ENCODE measurements at regions not wholly inside any gene's neighbourhood (a gene's known extent, or its start where the extent isn't known, plus 50 kb on each side); places are given as distances from the start of the nearest gene placed in this dataset.

- Histone ChIP-seq H4K8ac (ENCODE audit: low read length) (no peak overlapping the region), H3K4ac (ENCODE audit: low read depth in 1 of 2, low read length in 2 of 2) (no peak overlapping the region), H2BK15ac (ENCODE audit: low read depth, poor library complexity, severe bottlenecking) (no peak overlapping the region), H3K79me1 (replicated peaks; ENCODE audit: low read length, poor library complexity, severe bottlenecking) (no peaks in the 10 kb centered on the region), H2AK5ac (ENCODE audit: low read length, severe bottlenecking) (no peak overlapping the region), H3K9ac (ENCODE audit: low read length) (no peak overlapping the region), H3K23ac (ENCODE audit: low read length in 2 of 2) (no peak overlapping the region), H3K4me1 (ENCODE audit: control insufficient read depth, insufficient read depth, low read depth, low read length) (peaks cover 4% of the 10 kb centered on the region), H2BK12ac (ENCODE audit: low read length in 2 of 2) (no peak overlapping the region), H3K36me3 (ENCODE audit: control insufficient read depth in 1 of 2, insufficient read depth in 2 of 2, low read depth in 1 of 2, low read length in 2 of 2) (no peaks in the 10 kb centered on the region), H2BK120ac (ENCODE audit: low read depth, low read length) (no peak overlapping the region), H2BK5ac (ENCODE audit: low read depth, low read length, poor library complexity, severe bottlenecking) (no peak overlapping the region), H3K18ac (ENCODE audit: low read depth in 1 of 2, low read length in 2 of 2) (no peak overlapping the region), H2AFZ (ENCODE audit: low read depth, low read length) (no peak overlapping the region), H3K4me3 (ENCODE audit: insufficient read depth in 1 of 2, low read depth in 1 of 2, low read length in 2 of 2) (no peak overlapping the region), H3K9me3 (ENCODE audit: control insufficient read depth, low read length) (peaks cover 6% of the 10 kb centered on the region), H3K4me2 (ENCODE audit: low read length, poor library complexity, severe bottlenecking) (no peak overlapping the region), H3K27me3 (ENCODE audit: control insufficient read depth in 1 of 2, insufficient read depth in 1 of 2, low read length in 2 of 2) (no peaks in the 10 kb centered on the region), H3K14ac (ENCODE audit: low read length in 2 of 2) (no peak overlapping the region), H4K91ac (ENCODE audit: low read length) (no peak overlapping the region), H3K27ac (ENCODE audit: low read length, poor library complexity, severe bottlenecking) (no peak overlapping the region)
- 78% methylated on average over 3 of the region's 3 CpGs for WGBS
- DNase-seq = no peak
Measured at GRCh38 chr16:80065541-80065940, 465.0 kb upstream of the MAF start.

- Histone ChIP-seq H2AFZ (ENCODE audit: low read depth, low read length) (no peak overlapping the region), H3K14ac (ENCODE audit: low read length in 2 of 2) (no peak overlapping the region), H3K9ac (ENCODE audit: low read length) (no peak overlapping the region), H2AK5ac (ENCODE audit: low read length, severe bottlenecking) (no peak overlapping the region), H3K27me3 (ENCODE audit: control insufficient read depth in 1 of 2, insufficient read depth in 1 of 2, low read length in 2 of 2) (no peaks in the 10 kb centered on the region), H3K4ac (ENCODE audit: low read depth in 1 of 2, low read length in 2 of 2) (no peak overlapping the region), H3K4me3 (ENCODE audit: insufficient read depth in 1 of 2, low read depth in 1 of 2, low read length in 2 of 2) (no peak overlapping the region), H2BK120ac (ENCODE audit: low read depth, low read length) (no peak overlapping the region), H3K27ac (ENCODE audit: low read length, poor library complexity, severe bottlenecking) (no peak overlapping the region), H3K4me1 (ENCODE audit: control insufficient read depth, insufficient read depth, low read depth, low read length) (peaks cover 4% of the 10 kb centered on the region), H3K23ac (ENCODE audit: low read length in 2 of 2) (no peak overlapping the region), H2BK15ac (ENCODE audit: low read depth, poor library complexity, severe bottlenecking) (no peak overlapping the region), H3K4me2 (ENCODE audit: low read length, poor library complexity, severe bottlenecking) (no peak overlapping the region), H2BK12ac (ENCODE audit: low read length in 2 of 2) (no peak overlapping the region), H2BK5ac (ENCODE audit: low read depth, low read length, poor library complexity, severe bottlenecking) (no peak overlapping the region), H4K91ac (ENCODE audit: low read length) (no peak overlapping the region), H3K79me1 (replicated peaks; ENCODE audit: low read length, poor library complexity, severe bottlenecking) (no peaks in the 10 kb centered on the region), H3K9me3 (ENCODE audit: control insufficient read depth, low read length) (no peaks in the 10 kb centered on the region), H4K8ac (ENCODE audit: low read length) (no peak overlapping the region), H3K18ac (ENCODE audit: low read depth in 1 of 2, low read length in 2 of 2) (no peak overlapping the region), H3K36me3 (ENCODE audit: control insufficient read depth in 1 of 2, insufficient read depth in 2 of 2, low read depth in 1 of 2, low read length in 2 of 2) (no peaks in the 10 kb centered on the region)
- WGBS = 81% methylated on average over 4 of the region's 4 CpGs
- no peak for DNase-seq
Measured at GRCh38 chr16:80063713-80064069, 463.2 kb upstream of the MAF start.

GRCh38 chr16:80063031-80063712, 462.6 kb upstream of the MAF start:
- H3K18ac ChIP-seq (ENCODE audit: low read depth in 1 of 2, low read length in 2 of 2) = no peak overlapping the region
- no peak overlapping the region for H4K8ac ChIP-seq (ENCODE audit: low read length)
- 76% methylated on average over 6 of the region's 7 CpGs for WGBS
- no peak overlapping the region for H3K4me3 ChIP-seq (ENCODE audit: insufficient read depth in 1 of 2, low read depth in 1 of 2, low read length in 2 of 2)
- no peaks in the 10 kb centered on the region for H3K9me3 ChIP-seq (ENCODE audit: control insufficient read depth, low read length)
- H3K27ac ChIP-seq (ENCODE audit: low read length, poor library complexity, severe bottlenecking) = no peak overlapping the region
- no peak overlapping the region for H3K4ac ChIP-seq (ENCODE audit: low read depth in 1 of 2, low read length in 2 of 2)
- H3K4me2 ChIP-seq (ENCODE audit: low read length, poor library complexity, severe bottlenecking) = no peak overlapping the region
- H3K27me3 ChIP-seq (ENCODE audit: control insufficient read depth in 1 of 2, insufficient read depth in 1 of 2, low read length in 2 of 2) = no peaks in the 10 kb centered on the region
- H2AK5ac ChIP-seq (ENCODE audit: low read length, severe bottlenecking) = no peak overlapping the region
- H3K79me1 ChIP-seq (replicated peaks; ENCODE audit: low read length, poor library complexity, severe bottlenecking) = no peaks in the 10 kb centered on the region
- no peaks in the 10 kb centered on the region for H3K36me3 ChIP-seq (ENCODE audit: control insufficient read depth in 1 of 2, insufficient read depth in 2 of 2, low read depth in 1 of 2, low read length in 2 of 2)
- H3K23ac ChIP-seq (ENCODE audit: low read length in 2 of 2) = no peak overlapping the region
- no peak overlapping the region for H4K91ac ChIP-seq (ENCODE audit: low read length)
- no peak overlapping the region for H2BK5ac ChIP-seq (ENCODE audit: low read depth, low read length, poor library complexity, severe bottlenecking)
- no peak overlapping the region for H3K9ac ChIP-seq (ENCODE audit: low read length)
- H3K4me1 ChIP-seq (ENCODE audit: control insufficient read depth, insufficient read depth, low read depth, low read length) = peaks cover 4% of the 10 kb centered on the region
- no peak overlapping the region for H2AFZ ChIP-seq (ENCODE audit: low read depth, low read length)
- no peak overlapping the region for H3K14ac ChIP-seq (ENCODE audit: low read length in 2 of 2)
- no peak for DNase-seq
- H2BK120ac ChIP-seq (ENCODE audit: low read depth, low read length) = no peak overlapping the region
- H2BK12ac ChIP-seq (ENCODE audit: low read length in 2 of 2) = no peak overlapping the region
- H2BK15ac ChIP-seq (ENCODE audit: low read depth, poor library complexity, severe bottlenecking) = no peak overlapping the region

GRCh38 chr16:80062361-80063030, 462.0 kb upstream of the MAF start:
- no peak overlapping the region for H2BK5ac ChIP-seq (ENCODE audit: low read depth, low read length, poor library complexity, severe bottlenecking)
- H2BK120ac ChIP-seq (ENCODE audit: low read depth, low read length) = no peak overlapping the region
- no peaks in the 10 kb centered on the region for H3K79me1 ChIP-seq (replicated peaks; ENCODE audit: low read length, poor library complexity, severe bottlenecking)
- H2AFZ ChIP-seq (ENCODE audit: low read depth, low read length) = no peak overlapping the region
- H3K4me2 ChIP-seq (ENCODE audit: low read length, poor library complexity, severe bottlenecking) = no peak overlapping the region
- H2AK5ac ChIP-seq (ENCODE audit: low read length, severe bottlenecking) = no peak overlapping the region
- H3K4me1 ChIP-seq (ENCODE audit: control insufficient read depth, insufficient read depth, low read depth, low read length) = peaks cover 4% of the 10 kb centered on the region
- no peak overlapping the region for H3K4ac ChIP-seq (ENCODE audit: low read depth in 1 of 2, low read length in 2 of 2)
- no peaks in the 10 kb centered on the region for H3K36me3 ChIP-seq (ENCODE audit: control insufficient read depth in 1 of 2, insufficient read depth in 2 of 2, low read depth in 1 of 2, low read length in 2 of 2)
- H3K23ac ChIP-seq (ENCODE audit: low read length in 2 of 2) = no peak overlapping the region
- H3K4me3 ChIP-seq (ENCODE audit: insufficient read depth in 1 of 2, low read depth in 1 of 2, low read length in 2 of 2) = no peak overlapping the region
- WGBS = 84% methylated on average over 12 of the region's 12 CpGs
- H2BK15ac ChIP-seq (ENCODE audit: low read depth, poor library complexity, severe bottlenecking) = no peak overlapping the region
- no peaks in the 10 kb centered on the region for H3K27me3 ChIP-seq (ENCODE audit: control insufficient read depth in 1 of 2, insufficient read depth in 1 of 2, low read length in 2 of 2)
- no peak overlapping the region for H3K14ac ChIP-seq (ENCODE audit: low read length in 2 of 2)
- no peak overlapping the region for H3K9ac ChIP-seq (ENCODE audit: low read length)
- H4K8ac ChIP-seq (ENCODE audit: low read length) = no peak overlapping the region
- no peak overlapping the region for H4K91ac ChIP-seq (ENCODE audit: low read length)
- no peak for DNase-seq
- no peak overlapping the region for H2BK12ac ChIP-seq (ENCODE audit: low read length in 2 of 2)
- no peak overlapping the region for H3K18ac ChIP-seq (ENCODE audit: low read depth in 1 of 2, low read length in 2 of 2)
- H3K27ac ChIP-seq (ENCODE audit: low read length, poor library complexity, severe bottlenecking) = no peak overlapping the region
- no peaks in the 10 kb centered on the region for H3K9me3 ChIP-seq (ENCODE audit: control insufficient read depth, low read length)
